ENCODE measurements at regions not wholly inside any gene's neighbourhood (a gene's known extent, or its start where the extent isn't known, plus 50 kb on each side); places are given as distances from the start of the nearest gene placed in this dataset.

DNA sequence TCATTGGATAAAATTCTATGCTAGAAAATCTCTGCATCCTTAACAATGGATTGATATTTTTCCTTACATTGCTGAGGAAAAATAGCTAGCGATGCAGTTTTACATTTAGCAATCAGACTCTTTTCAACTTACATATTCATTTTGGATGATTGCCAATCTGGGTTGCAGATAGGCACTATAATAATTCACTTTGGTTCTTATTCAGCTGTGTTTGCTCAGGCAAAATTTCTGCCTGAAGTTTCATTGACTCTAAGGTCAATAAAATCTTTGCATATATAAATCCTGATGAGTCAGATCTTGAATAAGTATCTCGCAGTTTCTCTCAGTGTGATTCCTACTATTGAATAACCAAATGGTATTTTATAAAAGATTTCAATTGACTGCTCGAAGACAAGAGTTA lies 1105.8 kb downstream of the CDH18 start:
- Mint-ChIP-seq H3K36me3 (no peaks in the 10 kb centered on the region), H3K27ac (no peak overlapping the region), H3K4me1 (no peaks in the 10 kb centered on the region), H3K4me3 (no peak overlapping the region), H3K27me3 (no peaks in the 10 kb centered on the region), H3K9me3 (peaks cover 0 to 11% (median 2%) of the 10 kb centered on the region in 7 donors)
- no peaks in the 10 kb centered on the region for H3K4me1 ChIP-seq (ENCODE audit: control insufficient read depth, insufficient read depth, low read length, poor library complexity, severe bottlenecking)
- no peaks in the 10 kb centered on the region for H3K36me3 ChIP-seq (ENCODE audit: control insufficient read depth, insufficient read depth, low read length)
- no peak for DNase-seq
- H3K9me3 ChIP-seq (ENCODE audit: control insufficient read depth in 2 of 2, low read length in 2 of 2) = no peaks in the 10 kb centered on the region
- H3K27ac ChIP-seq (ENCODE audit: insufficient read depth, low read length, poor library complexity, severe bottlenecking) = no peak overlapping the region
- no peaks in the 10 kb centered on the region for H3K27me3 ChIP-seq (ENCODE audit: control insufficient read depth, insufficient read depth, low read length)
- no peak for ATAC-seq (ENCODE audit: low read depth in 2 of 2)
- H3K4me3 ChIP-seq (ENCODE audit: low read depth, low read length) = no peak overlapping the region

DNA sequence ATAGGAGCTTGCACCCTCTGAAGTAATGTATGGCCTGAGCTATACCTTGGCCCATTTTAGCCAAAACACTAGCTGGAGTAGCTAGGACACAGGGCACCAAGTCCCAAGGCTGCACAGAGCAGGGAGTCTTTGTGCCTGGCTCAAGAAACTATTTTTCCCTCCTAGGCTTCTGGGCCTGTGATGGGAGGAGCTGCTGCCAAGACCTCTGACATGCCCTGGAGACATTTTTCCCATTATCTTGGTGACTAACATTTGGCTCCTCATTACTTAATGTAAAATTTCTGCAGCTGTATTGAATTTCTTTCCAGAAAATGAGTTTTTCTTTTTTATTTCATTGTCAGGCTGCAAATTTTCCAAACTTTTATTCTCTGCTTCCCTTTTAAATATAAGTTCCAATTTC lies 1099.2 kb downstream of the CDH18 start:
- Histone ChIP-seq H3K4me1 (ENCODE audit: control insufficient read depth, insufficient read depth, low read length, poor library complexity, severe bottlenecking) (no peaks in the 10 kb centered on the region), H3K36me3 (ENCODE audit: control insufficient read depth, insufficient read depth, low read length) (no peaks in the 10 kb centered on the region), H3K4me3 (ENCODE audit: low read depth, low read length) (no peak overlapping the region), H3K9me3 (ENCODE audit: control insufficient read depth in 2 of 2, low read length in 2 of 2) (peaks cover 0 to 6% of the 10 kb centered on the region in 2 experiments), H3K27me3 (ENCODE audit: control insufficient read depth, insufficient read depth, low read length) (no peaks in the 10 kb centered on the region), H3K27ac (ENCODE audit: insufficient read depth, low read length, poor library complexity, severe bottlenecking) (no peak overlapping the region)
- Mint-ChIP-seq H3K27ac (no peak overlapping the region), H3K27me3 (no peaks in the 10 kb centered on the region), H3K9me3 (peaks cover 0 to 20% (median 11%) of the 10 kb centered on the region in 7 donors), H3K36me3 (no peaks in the 10 kb centered on the region), H3K4me3 (no peak overlapping the region), H3K4me1 (no peaks in the 10 kb centered on the region)
- DNase-seq (no peak), ATAC-seq (ENCODE audit: low read depth in 2 of 2) (no peak)

DNA sequence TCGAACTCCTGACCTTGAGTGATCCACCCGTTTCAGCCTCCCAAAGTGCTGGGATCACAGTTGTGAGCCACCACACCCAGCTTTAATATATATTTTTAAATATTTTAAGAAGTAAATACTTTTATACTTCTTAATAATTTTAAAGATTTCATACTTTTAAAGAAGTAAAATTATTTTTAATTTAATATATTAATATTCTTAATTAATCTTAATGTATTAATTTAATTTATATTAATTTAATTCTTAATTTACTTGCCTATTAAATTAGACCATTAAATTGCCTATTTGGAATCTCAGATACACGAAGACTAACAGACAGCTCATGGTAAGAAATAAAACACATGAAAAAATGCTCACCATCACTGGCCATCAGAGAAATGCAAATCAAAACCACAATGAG lies 1087.4 kb downstream of the CDH18 start:
- no peaks in the 10 kb centered on the region for H3K27me3 ChIP-seq (ENCODE audit: control insufficient read depth, insufficient read depth, low read length)
- no peak overlapping the region for H3K4me3 ChIP-seq (ENCODE audit: low read depth, low read length)
- no peak for ATAC-seq (ENCODE audit: low read depth in 2 of 2)
- no peak overlapping the region for H3K27ac ChIP-seq (ENCODE audit: insufficient read depth, low read length, poor library complexity, severe bottlenecking)
- peaks cover 0 to 2% (median 0%) of the 10 kb centered on the region in 7 donors for H3K9me3 Mint-ChIP-seq
- H3K36me3 Mint-ChIP-seq = no peaks in the 10 kb centered on the region
- no peaks in the 10 kb centered on the region for H3K27me3 Mint-ChIP-seq
- DNase-seq = no peak
- H3K4me3 Mint-ChIP-seq = no peak overlapping the region
- H3K9me3 ChIP-seq (ENCODE audit: control insufficient read depth in 2 of 2, low read length in 2 of 2) = no peaks in the 10 kb centered on the region
- H3K4me1 Mint-ChIP-seq = no peaks in the 10 kb centered on the region
- no peaks in the 10 kb centered on the region for H3K36me3 ChIP-seq (ENCODE audit: control insufficient read depth, insufficient read depth, low read length)
- H3K4me1 ChIP-seq (ENCODE audit: control insufficient read depth, insufficient read depth, low read length, poor library complexity, severe bottlenecking) = no peaks in the 10 kb centered on the region
- no peak overlapping the region for H3K27ac Mint-ChIP-seq

DNA sequence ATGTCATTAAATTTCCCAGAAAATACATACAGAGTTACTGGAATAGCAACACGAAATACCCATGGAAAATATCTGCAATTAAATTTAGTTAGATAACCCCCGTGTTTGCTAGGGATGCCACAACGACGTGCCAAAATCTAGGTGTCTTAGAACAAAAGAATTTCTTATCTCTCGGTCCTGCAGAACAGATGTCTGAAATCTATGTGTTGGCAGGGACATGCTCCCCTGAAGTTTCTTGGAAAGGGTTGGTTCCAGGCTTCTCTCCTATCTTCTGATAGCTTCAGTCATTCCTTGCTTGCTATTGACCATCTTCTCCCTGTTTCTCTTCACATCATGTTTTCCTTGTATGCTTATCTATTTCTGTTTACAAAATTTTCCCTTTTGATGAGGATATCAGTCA lies 1067.0 kb downstream of the CDH18 start:
- Histone ChIP-seq H3K27ac (ENCODE audit: insufficient read depth, low read length, poor library complexity, severe bottlenecking) (no peak overlapping the region), H3K9me3 (ENCODE audit: control insufficient read depth in 2 of 2, low read length in 2 of 2) (peaks cover 0 to 2% of the 10 kb centered on the region in 2 experiments), H3K27me3 (ENCODE audit: control insufficient read depth, insufficient read depth, low read length) (no peaks in the 10 kb centered on the region), H3K4me3 (ENCODE audit: low read depth, low read length) (no peak overlapping the region), H3K36me3 (ENCODE audit: control insufficient read depth, insufficient read depth, low read length) (no peaks in the 10 kb centered on the region), H3K4me1 (ENCODE audit: control insufficient read depth, insufficient read depth, low read length, poor library complexity, severe bottlenecking) (no peaks in the 10 kb centered on the region)
- DNase-seq (no peak), ATAC-seq (ENCODE audit: low read depth in 2 of 2) (no peak)
- Mint-ChIP-seq H3K27ac (no peak overlapping the region), H3K4me1 (no peaks in the 10 kb centered on the region), H3K4me3 (no peak overlapping the region), H3K36me3 (no peaks in the 10 kb centered on the region), H3K9me3 (peaks cover 0 to 6% (median 2%) of the 10 kb centered on the region in 7 donors), H3K27me3 (no peaks in the 10 kb centered on the region)

DNA sequence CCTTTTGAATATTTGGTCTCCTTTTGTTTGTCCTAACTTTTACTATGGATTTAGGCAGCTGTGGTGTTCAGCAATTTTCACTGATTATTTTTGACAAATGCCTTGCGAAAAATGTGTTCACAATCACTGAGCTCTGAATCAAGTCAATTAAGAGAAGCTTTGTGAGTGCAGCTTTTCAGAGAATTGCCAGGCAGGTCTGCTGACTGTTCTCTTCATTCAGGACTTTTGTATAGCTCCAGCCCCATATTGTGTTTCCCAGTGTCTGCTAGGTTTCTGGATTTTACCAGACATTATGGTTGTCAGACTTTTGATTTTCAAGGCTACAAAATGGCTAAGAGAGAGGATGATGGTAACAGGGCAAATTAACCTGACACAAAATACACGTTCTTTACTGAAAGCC lies 1055.9 kb downstream of the CDH18 start:
- Mint-ChIP-seq H3K4me3 (no peak overlapping the region), H3K4me1 (no peaks in the 10 kb centered on the region), H3K9me3 (peaks cover 0 to 8% (median 4%) of the 10 kb centered on the region in 7 donors), H3K36me3 (no peaks in the 10 kb centered on the region), H3K27ac (no peak overlapping the region), H3K27me3 (no peaks in the 10 kb centered on the region)
- DNase-seq = no peak
- Histone ChIP-seq H3K27me3 (ENCODE audit: control insufficient read depth, insufficient read depth, low read length) (no peaks in the 10 kb centered on the region), H3K36me3 (ENCODE audit: control insufficient read depth, insufficient read depth, low read length) (no peaks in the 10 kb centered on the region), H3K4me1 (ENCODE audit: control insufficient read depth, insufficient read depth, low read length, poor library complexity, severe bottlenecking) (no peaks in the 10 kb centered on the region), H3K27ac (ENCODE audit: insufficient read depth, low read length, poor library complexity, severe bottlenecking) (no peak overlapping the region), H3K4me3 (ENCODE audit: low read depth, low read length) (no peak overlapping the region), H3K9me3 (ENCODE audit: control insufficient read depth in 2 of 2, low read length in 2 of 2) (no peaks in the 10 kb centered on the region)
- ATAC-seq (ENCODE audit: low read depth in 2 of 2) = no peak

DNA sequence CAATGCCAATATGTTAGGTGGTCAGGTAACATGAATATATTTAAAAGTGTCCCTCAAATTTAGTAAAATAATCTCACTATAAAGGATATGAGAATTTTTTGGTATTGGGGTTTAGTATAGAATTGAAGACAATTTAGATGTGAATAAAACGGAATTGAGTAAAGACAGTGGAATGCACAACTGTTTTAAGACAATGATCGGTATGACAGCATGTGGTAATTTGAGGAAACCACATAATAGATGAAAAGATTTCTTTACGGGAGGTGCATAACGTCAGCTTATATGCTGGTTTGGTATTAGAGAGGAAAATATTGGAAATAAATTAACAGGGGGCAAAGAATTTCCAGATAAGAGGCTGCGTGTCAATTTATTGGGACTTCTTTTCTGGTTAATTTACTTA lies 1043.2 kb downstream of the CDH18 start:
- Mint-ChIP-seq H3K36me3 (no peaks in the 10 kb centered on the region), H3K4me1 (no peaks in the 10 kb centered on the region), H3K27ac (no peak overlapping the region), H3K9me3 (peaks cover 3 to 6% (median 4%) of the 10 kb centered on the region in 7 donors), H3K27me3 (no peaks in the 10 kb centered on the region), H3K4me3 (no peak overlapping the region)
- Histone ChIP-seq H3K36me3 (ENCODE audit: control insufficient read depth, insufficient read depth, low read length) (no peaks in the 10 kb centered on the region), H3K27ac (ENCODE audit: insufficient read depth, low read length, poor library complexity, severe bottlenecking) (no peak overlapping the region), H3K4me1 (ENCODE audit: control insufficient read depth, insufficient read depth, low read length, poor library complexity, severe bottlenecking) (no peaks in the 10 kb centered on the region), H3K27me3 (ENCODE audit: control insufficient read depth, insufficient read depth, low read length) (no peaks in the 10 kb centered on the region), H3K9me3 (ENCODE audit: control insufficient read depth in 2 of 2, low read length in 2 of 2) (peaks cover 0 to 5% of the 10 kb centered on the region in 2 experiments), H3K4me3 (ENCODE audit: low read depth, low read length) (no peak overlapping the region)
- DNase-seq (no peak), ATAC-seq (ENCODE audit: low read depth in 2 of 2) (no peak)

DNA sequence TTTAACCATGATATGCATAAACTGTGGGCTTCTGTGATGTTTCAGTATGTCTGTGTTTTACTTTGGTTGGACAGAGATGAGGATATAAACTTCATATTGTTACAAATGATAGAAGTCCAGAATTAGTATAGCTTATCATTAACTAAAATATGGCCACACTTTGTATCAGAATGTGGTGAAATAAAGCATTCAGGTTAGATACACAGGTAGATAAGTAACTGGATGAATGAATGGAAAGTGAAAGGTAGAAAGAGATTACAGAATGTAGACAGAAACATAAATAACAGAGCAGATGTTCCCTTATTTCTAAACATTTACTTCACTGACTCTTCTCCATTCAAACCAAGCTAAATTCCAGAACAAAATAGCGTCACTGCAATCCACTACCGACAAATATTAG lies 1033.8 kb downstream of the CDH18 start:
- no peak overlapping the region for H3K4me3 ChIP-seq (ENCODE audit: low read depth, low read length)
- DNase-seq (no peak), ATAC-seq (ENCODE audit: low read depth in 2 of 2) (no peak)
- peaks cover 0 to 14% (median 3%) of the 10 kb centered on the region in 7 donors for H3K9me3 Mint-ChIP-seq
- no peak overlapping the region for H3K27ac ChIP-seq (ENCODE audit: insufficient read depth, low read length, poor library complexity, severe bottlenecking)
- no peaks in the 10 kb centered on the region for H3K36me3 Mint-ChIP-seq
- no peaks in the 10 kb centered on the region for H3K27me3 Mint-ChIP-seq
- no peaks in the 10 kb centered on the region for H3K4me1 Mint-ChIP-seq
- H3K4me1 ChIP-seq (ENCODE audit: control insufficient read depth, insufficient read depth, low read length, poor library complexity, severe bottlenecking) = no peaks in the 10 kb centered on the region
- H3K9me3 ChIP-seq (ENCODE audit: control insufficient read depth in 2 of 2, low read length in 2 of 2) = no peaks in the 10 kb centered on the region
- H3K27ac Mint-ChIP-seq = no peak overlapping the region
- no peaks in the 10 kb centered on the region for H3K36me3 ChIP-seq (ENCODE audit: control insufficient read depth, insufficient read depth, low read length)
- H3K27me3 ChIP-seq (ENCODE audit: control insufficient read depth, insufficient read depth, low read length) = no peaks in the 10 kb centered on the region
- H3K4me3 Mint-ChIP-seq = no peak overlapping the region

DNA sequence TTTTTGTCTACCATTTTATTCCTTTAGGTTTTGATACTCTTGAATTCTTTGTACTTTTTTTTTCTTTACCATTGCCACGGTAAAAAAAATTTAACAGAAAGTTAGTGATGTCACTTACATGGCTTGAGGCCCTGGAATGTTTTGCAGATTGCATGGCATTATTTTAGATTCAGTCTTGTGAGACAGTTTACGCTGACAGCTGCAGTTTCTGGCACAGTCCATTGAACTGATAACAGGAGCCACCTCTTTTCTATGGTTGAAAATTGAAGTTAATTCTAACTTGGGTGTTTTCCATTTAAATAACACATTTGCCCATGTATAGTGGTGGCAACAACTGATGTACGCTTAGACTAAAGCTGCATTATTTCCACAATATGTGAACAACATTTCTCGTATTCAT lies 1028.5 kb downstream of the CDH18 start:
- H3K36me3 Mint-ChIP-seq = no peaks in the 10 kb centered on the region
- no peak overlapping the region for H3K27ac ChIP-seq (ENCODE audit: insufficient read depth, low read length, poor library complexity, severe bottlenecking)
- no peaks in the 10 kb centered on the region for H3K4me1 Mint-ChIP-seq
- no peaks in the 10 kb centered on the region for H3K36me3 ChIP-seq (ENCODE audit: control insufficient read depth, insufficient read depth, low read length)
- H3K4me1 ChIP-seq (ENCODE audit: control insufficient read depth, insufficient read depth, low read length, poor library complexity, severe bottlenecking) = no peaks in the 10 kb centered on the region
- H3K4me3 ChIP-seq (ENCODE audit: low read depth, low read length) = no peak overlapping the region
- ATAC-seq (ENCODE audit: low read depth in 2 of 2) (no peak), DNase-seq (no peak)
- no peak overlapping the region for H3K27ac Mint-ChIP-seq
- no peaks in the 10 kb centered on the region for H3K27me3 ChIP-seq (ENCODE audit: control insufficient read depth, insufficient read depth, low read length)
- peaks cover 0 to 2% (median 0%) of the 10 kb centered on the region in 7 donors for H3K9me3 Mint-ChIP-seq
- no peaks in the 10 kb centered on the region for H3K9me3 ChIP-seq (ENCODE audit: control insufficient read depth in 2 of 2, low read length in 2 of 2)
- no peak overlapping the region for H3K4me3 Mint-ChIP-seq
- H3K27me3 Mint-ChIP-seq = no peaks in the 10 kb centered on the region
